ENCODE measurements at regions not wholly inside any gene's neighbourhood (a gene's known extent, or its start where the extent isn't known, plus 50 kb on each side); places are given as distances from the start of the nearest gene placed in this dataset.
"Not testable (repeated sequence)": the region's sequence is repeated elsewhere in the genome, so short reads cannot be mapped to it uniquely, and the experiment has no call there.

DNA sequence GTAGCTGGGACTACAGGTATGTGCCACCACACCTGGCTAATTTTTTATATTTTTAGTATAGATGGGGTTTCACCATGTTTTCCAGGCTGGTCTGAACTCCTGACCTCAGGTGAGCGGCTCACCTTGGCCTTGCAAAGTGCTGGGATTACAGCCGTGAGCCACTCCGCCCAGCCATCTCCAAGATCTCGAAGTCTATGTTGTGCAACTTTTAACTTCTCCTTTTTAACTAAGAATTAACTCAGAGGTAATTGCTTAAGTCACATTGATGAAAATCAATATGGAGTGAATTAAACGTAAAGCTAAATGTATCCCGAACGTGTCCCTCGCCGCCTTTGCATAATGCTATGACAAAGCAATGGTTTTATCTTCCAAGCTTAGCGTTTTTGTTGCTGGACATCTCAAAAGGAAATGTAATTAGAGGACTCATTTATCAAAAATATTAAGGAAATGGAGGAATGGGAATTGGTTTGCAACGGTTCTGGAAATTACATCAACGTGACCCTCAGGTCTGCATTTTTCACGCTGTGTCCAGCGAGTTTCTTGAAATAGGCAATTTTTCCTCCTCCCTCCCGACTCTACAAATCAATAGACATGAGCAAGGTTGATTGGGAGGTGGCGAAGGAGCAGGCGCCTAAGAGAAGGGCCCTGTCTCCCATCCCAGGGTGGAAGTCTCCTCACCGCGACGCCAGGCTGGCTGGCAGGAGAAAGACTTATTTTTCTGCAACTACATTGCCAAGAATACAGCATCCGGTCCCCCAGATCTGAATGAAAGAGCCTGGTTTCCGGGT is 89.8 kb downstream of the TMEM130 start:
- TF ChIP-seq, protein P1, sequence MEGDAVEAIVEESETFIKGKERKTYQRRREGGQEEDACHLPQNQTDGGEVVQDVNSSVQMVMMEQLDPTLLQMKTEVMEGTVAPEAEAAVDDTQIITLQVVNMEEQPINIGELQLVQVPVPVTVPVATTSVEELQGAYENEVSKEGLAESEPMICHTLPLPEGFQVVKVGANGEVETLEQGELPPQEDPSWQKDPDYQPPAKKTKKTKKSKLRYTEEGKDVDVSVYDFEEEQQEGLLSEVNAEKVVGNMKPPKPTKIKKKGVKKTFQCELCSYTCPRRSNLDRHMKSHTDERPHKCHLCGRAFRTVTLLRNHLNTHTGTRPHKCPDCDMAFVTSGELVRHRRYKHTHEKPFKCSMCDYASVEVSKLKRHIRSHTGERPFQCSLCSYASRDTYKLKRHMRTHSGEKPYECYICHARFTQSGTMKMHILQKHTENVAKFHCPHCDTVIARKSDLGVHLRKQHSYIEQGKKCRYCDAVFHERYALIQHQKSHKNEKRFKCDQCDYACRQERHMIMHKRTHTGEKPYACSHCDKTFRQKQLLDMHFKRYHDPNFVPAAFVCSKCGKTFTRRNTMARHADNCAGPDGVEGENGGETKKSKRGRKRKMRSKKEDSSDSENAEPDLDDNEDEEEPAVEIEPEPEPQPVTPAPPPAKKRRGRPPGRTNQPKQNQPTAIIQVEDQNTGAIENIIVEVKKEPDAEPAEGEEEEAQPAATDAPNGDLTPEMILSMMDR (IDR thresholded peaks at IDR 0.05) = no peak

DNA sequence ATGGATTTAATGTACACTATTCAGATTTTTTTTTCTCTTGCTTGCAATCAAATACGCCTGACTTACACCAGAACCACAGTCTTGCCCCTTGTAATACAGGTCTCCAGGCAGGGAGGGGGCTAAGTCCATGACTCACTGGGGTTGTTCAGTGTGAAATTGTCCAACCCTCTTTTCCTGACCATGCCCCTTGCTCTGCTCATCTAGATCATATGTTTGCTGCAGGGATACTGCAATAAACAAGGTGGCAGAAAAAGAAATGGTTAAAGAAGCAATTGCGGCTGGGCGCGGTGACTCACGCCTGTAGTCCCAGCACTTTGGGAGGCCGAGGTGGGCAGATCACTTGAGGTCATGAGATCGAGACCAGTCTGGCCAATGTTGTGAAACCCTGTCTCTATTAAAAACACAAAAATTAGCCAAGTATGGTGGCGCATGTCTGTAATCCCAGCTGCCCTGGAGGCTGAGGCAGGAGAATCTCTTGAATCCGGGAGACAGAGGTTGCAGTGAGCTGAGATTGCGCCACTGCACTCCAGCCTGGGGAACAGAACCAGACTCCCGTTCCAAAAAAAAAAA is 85.5 kb downstream of the TMEM130 start:
- no peaks in the 10 kb centered on the region for H3K36me3 Mint-ChIP-seq (ENCODE audit: low read depth)
- TF ChIP-seq, protein P1 (IDR thresholded peaks at IDR 0.05) = no peak
- no peak overlapping the region for H3K4me3 Mint-ChIP-seq
- H3K9me3 Mint-ChIP-seq = no peaks in the 10 kb centered on the region
- no peak for DNase-seq
- H3K27ac Mint-ChIP-seq = no peak overlapping the region
- H3K4me1 Mint-ChIP-seq (ENCODE audit: low read depth) = no peaks in the 10 kb centered on the region
- H3K27me3 Mint-ChIP-seq (ENCODE audit: insufficient read depth) = peaks cover 18% of the 10 kb centered on the region

More for the DNA sequence above, 89.8 kb downstream of the TMEM130 start:
- H3K27ac Mint-ChIP-seq = no peak overlapping the region
- DNase-seq = no peak
- H3K4me1 Mint-ChIP-seq (ENCODE audit: low read depth) = no peaks in the 10 kb centered on the region
- H3K4me3 Mint-ChIP-seq = no peak overlapping the region
- no peaks in the 10 kb centered on the region for H3K9me3 Mint-ChIP-seq
- H3K27me3 Mint-ChIP-seq (ENCODE audit: insufficient read depth) = peaks cover 17% of the 10 kb centered on the region
- H3K36me3 Mint-ChIP-seq (ENCODE audit: low read depth) = no peaks in the 10 kb centered on the region

DNA sequence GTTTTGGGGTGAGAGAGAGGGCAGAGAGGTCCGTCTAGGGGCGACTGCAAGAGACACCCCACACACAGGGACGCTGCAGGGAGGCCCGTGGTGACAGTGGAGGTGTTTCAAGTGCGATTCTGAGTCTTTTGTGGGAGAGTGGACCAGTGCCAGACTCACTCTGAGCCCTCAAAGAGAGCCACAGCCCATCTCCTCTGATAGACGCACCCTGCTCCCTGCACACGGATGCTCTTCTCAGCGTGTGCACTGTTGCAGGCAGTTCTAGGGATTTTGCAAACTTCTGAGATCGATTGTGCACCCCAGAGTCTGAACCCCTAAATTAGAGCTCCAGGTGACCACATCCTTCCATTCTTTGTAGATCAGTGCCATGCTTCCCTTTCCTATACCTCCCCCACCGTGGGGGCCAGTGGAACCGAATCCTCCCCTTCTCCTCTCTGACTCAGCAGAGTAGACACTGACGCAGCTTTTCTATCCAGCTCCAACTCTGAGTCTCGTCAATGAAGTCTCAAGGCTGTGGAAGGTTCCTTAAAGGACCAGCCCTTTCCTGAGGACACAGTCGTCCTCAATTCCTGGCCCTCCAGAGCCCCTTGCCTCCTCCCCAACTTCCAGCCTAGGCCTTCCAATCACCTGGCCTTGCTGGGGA is 83.8 kb downstream of the TMEM130 start:
- peak; percentile 11 for DNase-seq
- no peak overlapping the region for H3K27ac Mint-ChIP-seq
- H3K36me3 Mint-ChIP-seq (ENCODE audit: low read depth) = no peaks in the 10 kb centered on the region
- TF ChIP-seq, protein P1 (IDR thresholded peaks at IDR 0.05) = no peak
- no peaks in the 10 kb centered on the region for H3K4me1 Mint-ChIP-seq (ENCODE audit: low read depth)
- no peak overlapping the region for H3K4me3 Mint-ChIP-seq
- H3K9me3 Mint-ChIP-seq = no peaks in the 10 kb centered on the region
- H3K27me3 Mint-ChIP-seq (ENCODE audit: insufficient read depth) = peaks cover 16% of the 10 kb centered on the region

DNA sequence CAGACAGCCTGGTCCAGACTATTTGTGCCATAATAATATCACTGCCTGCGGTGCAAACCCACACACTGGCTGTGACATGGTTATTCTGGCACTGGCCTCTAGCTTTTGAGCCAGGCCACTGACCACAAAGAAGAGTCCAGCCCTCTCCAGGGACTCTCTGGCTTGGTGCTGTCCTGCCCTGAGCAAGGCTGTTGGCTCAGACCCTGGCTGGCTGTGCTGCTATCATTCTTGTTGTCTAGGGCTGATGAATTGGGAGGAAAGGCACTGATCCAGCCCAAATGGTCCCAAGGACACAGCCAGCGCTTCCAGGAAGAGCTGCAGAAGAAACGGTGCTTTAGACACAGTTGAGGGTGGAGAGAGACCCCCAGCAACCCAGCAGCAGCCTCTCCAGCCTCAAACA is 80.8 kb downstream of the TMEM130 start:
- H3K27me3 Mint-ChIP-seq (ENCODE audit: insufficient read depth) = peaks cover 10% of the 10 kb centered on the region
- no peak overlapping the region for H3K27ac Mint-ChIP-seq
- no peaks in the 10 kb centered on the region for H3K9me3 Mint-ChIP-seq
- TF ChIP-seq, protein P1 (IDR thresholded peaks at IDR 0.05) = no peak
- H3K4me3 Mint-ChIP-seq = no peak overlapping the region
- no peaks in the 10 kb centered on the region for H3K36me3 Mint-ChIP-seq (ENCODE audit: low read depth)
- DNase-seq = no peak
- H3K4me1 Mint-ChIP-seq (ENCODE audit: low read depth) = no peaks in the 10 kb centered on the region

DNA sequence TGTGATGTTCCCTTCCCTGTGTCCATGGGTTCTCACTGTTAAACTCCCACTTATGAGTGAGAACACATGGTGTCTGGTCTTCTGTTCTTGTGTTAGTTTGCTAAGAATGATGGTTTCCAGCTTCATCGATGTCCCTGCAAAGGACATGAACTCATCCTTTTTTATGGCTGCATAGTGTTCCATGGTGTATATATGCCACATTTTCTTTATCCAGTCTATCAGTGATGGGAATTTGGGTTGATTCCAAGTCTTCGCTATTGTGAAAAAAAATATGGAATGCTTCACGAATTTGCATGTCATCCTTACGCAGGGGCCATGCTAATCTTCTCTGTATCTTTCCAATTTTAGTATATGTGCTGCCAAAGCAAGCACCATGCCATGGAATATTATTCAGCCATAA is 75.4 kb downstream of the TMEM130 start:
- H3K36me3 Mint-ChIP-seq (ENCODE audit: low read depth); H3K4me1 Mint-ChIP-seq (ENCODE audit: low read depth); H3K27me3 Mint-ChIP-seq (ENCODE audit: insufficient read depth); H3K4me3 Mint-ChIP-seq; H3K9me3 Mint-ChIP-seq; H3K27ac Mint-ChIP-seq; DNase-seq: not testable (repeated sequence)
